ENCODE measurements at regions not wholly inside any gene's neighbourhood (a gene's known extent, or its start where the extent isn't known, plus 50 kb on each side); places are given as distances from the start of the nearest gene placed in this dataset.

GRCh38 chr5:130427222-130427955 is 523.1 kb downstream of the CHSY3 start:
- Histone ChIP-seq H3K9me3 (ENCODE audit: low read depth) (no peaks in the 10 kb centered on the region), H3K27me3 (no peaks in the 10 kb centered on the region), H3K4me3 (no peak overlapping the region), H2AFZ (no peak overlapping the region), H3K79me2 (no peaks in the 10 kb centered on the region), H3K9me2 (replicated peaks; ENCODE audit: insufficient read depth) (no peaks in the 10 kb centered on the region), H3K4me1 (ENCODE audit: insufficient read depth) (peaks cover 8% of the 10 kb centered on the region), H3K27ac (no peak overlapping the region), H3K36me3 (replicated peaks; ENCODE audit: insufficient read depth, low read depth) (no peaks in the 10 kb centered on the region), H4K20me1 (ENCODE audit: insufficient read depth, poor library complexity, severe bottlenecking) (no peaks in the 10 kb centered on the region), H3K4me2 (no peak overlapping the region)
- WGBS (ENCODE audit: low lambda C conversion rate, missing lambda C conversion rate) = 95% methylated on average over 6 of the region's 6 CpGs
- DNase-seq (ENCODE audit: low spot score) = no peak
- TF ChIP-seq EZH2phosphoT487 (IDR thresholded peaks at IDR 0.05; ENCODE audit: low read depth, severe bottlenecking, unreplicated experiment) = no peak
- TF ChIP-seq CTCF (IDR thresholded peaks at IDR 0.05; ENCODE audit: poor library complexity) = no peak
- no peak for TF ChIP-seq EZH2 (IDR thresholded peaks at IDR 0.05; ENCODE audit: borderline replicate concordance)

GRCh38 chr5:130425424-130425823 is 521.2 kb downstream of the CHSY3 start:
- TF ChIP-seq EZH2 (IDR thresholded peaks at IDR 0.05; ENCODE audit: borderline replicate concordance) (no peak), CTCF (IDR thresholded peaks at IDR 0.05; ENCODE audit: poor library complexity) (no peak), EZH2phosphoT487 (IDR thresholded peaks at IDR 0.05; ENCODE audit: low read depth, severe bottlenecking, unreplicated experiment) (no peak)
- Histone ChIP-seq H3K36me3 (replicated peaks; ENCODE audit: insufficient read depth, low read depth) (no peaks in the 10 kb centered on the region), H3K4me3 (no peak overlapping the region), H4K20me1 (ENCODE audit: insufficient read depth, poor library complexity, severe bottlenecking) (no peaks in the 10 kb centered on the region), H2AFZ (no peak overlapping the region), H3K4me1 (ENCODE audit: insufficient read depth) (peaks cover 8% of the 10 kb centered on the region), H3K9me3 (ENCODE audit: low read depth) (no peaks in the 10 kb centered on the region), H3K9me2 (replicated peaks; ENCODE audit: insufficient read depth) (no peaks in the 10 kb centered on the region), H3K79me2 (no peaks in the 10 kb centered on the region), H3K4me2 (no peak overlapping the region), H3K27ac (peak overlapping the region; percentile 2), H3K27me3 (no peaks in the 10 kb centered on the region)
- WGBS (ENCODE audit: low lambda C conversion rate, missing lambda C conversion rate) = 66% methylated on average over 2 of the region's 2 CpGs
- peak; percentile 19 for DNase-seq (ENCODE audit: low spot score)

GRCh38 chr5:130424341-130424740 is 520.1 kb downstream of the CHSY3 start:
- no peak for TF ChIP-seq EZH2 (IDR thresholded peaks at IDR 0.05; ENCODE audit: borderline replicate concordance)
- no peak for TF ChIP-seq CTCF (IDR thresholded peaks at IDR 0.05; ENCODE audit: poor library complexity)
- TF ChIP-seq EZH2phosphoT487 (IDR thresholded peaks at IDR 0.05; ENCODE audit: low read depth, severe bottlenecking, unreplicated experiment) = no peak
- H3K4me2 ChIP-seq = no peak overlapping the region
- H3K9me3 ChIP-seq (ENCODE audit: low read depth) = no peaks in the 10 kb centered on the region
- peak overlapping the region; percentile 15 for H2AFZ ChIP-seq
- no peak overlapping the region for H3K27ac ChIP-seq
- H3K79me2 ChIP-seq = no peaks in the 10 kb centered on the region
- H3K4me3 ChIP-seq = no peak overlapping the region
- H3K27me3 ChIP-seq = no peaks in the 10 kb centered on the region
- 65% methylated on average over 2 of the region's 2 CpGs for WGBS (ENCODE audit: low lambda C conversion rate, missing lambda C conversion rate)
- no peaks in the 10 kb centered on the region for H3K9me2 ChIP-seq (replicated peaks; ENCODE audit: insufficient read depth)
- no peaks in the 10 kb centered on the region for H3K36me3 ChIP-seq (replicated peaks; ENCODE audit: insufficient read depth, low read depth)
- H4K20me1 ChIP-seq (ENCODE audit: insufficient read depth, poor library complexity, severe bottlenecking) = no peaks in the 10 kb centered on the region
- DNase-seq (ENCODE audit: low spot score) = no peak
- peaks cover 8% of the 10 kb centered on the region for H3K4me1 ChIP-seq (ENCODE audit: insufficient read depth)

All from hepatocyte (in vitro differentiated cells).